ENCODE measurements at regions not wholly inside any gene's neighbourhood (a gene's known extent, or its start where the extent isn't known, plus 50 kb on each side); places are given as distances from the start of the nearest gene placed in this dataset.

GRCh38 chr6:14917109-14917910, 328.6 kb upstream of the JARID2 start:
- H3K27ac Mint-ChIP-seq (ENCODE audit: unreplicated experiment): no peak overlapping the region
- H3K9me3 Mint-ChIP-seq (ENCODE audit: unreplicated experiment): peaks cover 2% of the 10 kb centered on the region
- H3K27me3 Mint-ChIP-seq (ENCODE audit: unreplicated experiment): no peaks in the 10 kb centered on the region
- no peaks in the 10 kb centered on the region for H3K36me3 Mint-ChIP-seq (ENCODE audit: unreplicated experiment)
- no peak for DNase-seq
- H3K4me3 Mint-ChIP-seq (ENCODE audit: unreplicated experiment): no peak overlapping the region
- peaks cover 6% of the 10 kb centered on the region for H3K4me1 Mint-ChIP-seq (ENCODE audit: low read depth, unreplicated experiment)
- TF ChIP-seq CTCF (IDR thresholded peaks at IDR 0.05; ENCODE audit: partially characterized antibody, unreplicated experiment): no peak

- Mint-ChIP-seq H3K27ac (ENCODE audit: unreplicated experiment) (no peak overlapping the region), H3K4me3 (ENCODE audit: unreplicated experiment) (no peak overlapping the region), H3K9me3 (ENCODE audit: unreplicated experiment) (peaks cover 2% of the 10 kb centered on the region), H3K4me1 (ENCODE audit: low read depth, unreplicated experiment) (peaks cover 11% of the 10 kb centered on the region), H3K36me3 (ENCODE audit: unreplicated experiment) (no peaks in the 10 kb centered on the region), H3K27me3 (ENCODE audit: unreplicated experiment) (peaks cover 2% of the 10 kb centered on the region)
- TF ChIP-seq CTCF (IDR thresholded peaks at IDR 0.05; ENCODE audit: partially characterized antibody, unreplicated experiment): no peak
- DNase-seq: no peak
Measured at GRCh38 chr6:14918200-14918907, 327.5 kb upstream of the JARID2 start.

DNA sequence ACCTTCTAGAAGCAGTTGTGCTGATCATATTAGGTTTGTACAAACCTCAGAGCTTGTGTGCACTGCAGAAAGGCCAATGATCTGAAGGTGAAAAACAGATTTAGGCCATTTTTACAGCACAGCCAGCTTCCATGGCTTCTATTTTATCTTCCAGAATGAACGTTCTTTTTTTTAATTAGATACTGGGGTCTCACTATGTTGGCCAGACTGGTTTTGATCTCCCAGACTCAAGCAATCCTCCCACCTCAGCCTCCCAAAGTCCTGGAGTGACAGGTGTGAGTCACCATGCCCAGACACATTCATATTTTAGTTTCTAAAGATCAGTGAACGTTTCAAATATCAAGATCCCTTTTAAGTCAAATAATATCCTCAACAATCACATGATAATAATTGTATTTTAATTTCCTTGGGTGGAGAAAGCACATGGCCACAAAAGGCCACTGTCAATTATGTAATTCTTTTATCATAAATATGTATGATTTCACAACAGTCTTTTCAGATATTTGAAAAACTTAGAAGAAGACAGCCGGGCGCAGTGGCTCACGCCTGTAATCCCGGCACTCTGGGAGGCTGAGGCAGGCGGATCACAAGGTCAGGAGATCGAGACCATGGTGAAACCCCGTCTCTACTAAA, 326.7 kb upstream of the JARID2 start:
- Mint-ChIP-seq H3K4me3 (ENCODE audit: unreplicated experiment) (no peak overlapping the region), H3K9me3 (ENCODE audit: unreplicated experiment) (peaks cover 2% of the 10 kb centered on the region), H3K4me1 (ENCODE audit: low read depth, unreplicated experiment) (peaks cover 19% of the 10 kb centered on the region), H3K27ac (ENCODE audit: unreplicated experiment) (no peak overlapping the region), H3K36me3 (ENCODE audit: unreplicated experiment) (no peaks in the 10 kb centered on the region), H3K27me3 (ENCODE audit: unreplicated experiment) (peaks cover 2% of the 10 kb centered on the region)
- TF ChIP-seq CTCF (IDR thresholded peaks at IDR 0.05; ENCODE audit: partially characterized antibody, unreplicated experiment): no peak
- no peak for DNase-seq

DNA sequence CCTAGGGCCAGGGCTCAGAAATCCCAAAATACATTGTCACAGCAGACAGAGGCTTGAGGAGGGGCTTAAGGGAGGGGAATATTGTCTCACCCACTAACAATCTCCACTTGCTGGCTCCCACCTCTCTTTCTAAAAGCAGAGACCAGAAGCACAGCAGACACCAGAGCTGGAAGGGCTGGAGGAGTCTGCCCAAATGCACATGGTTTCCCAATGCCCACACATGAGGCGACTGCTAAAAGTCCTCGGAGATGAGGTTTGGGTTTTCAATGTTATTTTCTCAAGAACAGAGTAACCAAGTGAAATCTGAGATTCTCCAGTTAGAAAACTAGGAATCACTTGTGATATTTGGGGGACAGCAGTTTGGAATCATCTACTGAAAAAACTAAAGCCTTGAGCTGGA, 325.6 kb upstream of the JARID2 start:
- TF ChIP-seq CTCF (IDR thresholded peaks at IDR 0.05; ENCODE audit: partially characterized antibody, unreplicated experiment): no peak
- no peaks in the 10 kb centered on the region for H3K36me3 Mint-ChIP-seq (ENCODE audit: unreplicated experiment)
- H3K4me1 Mint-ChIP-seq (ENCODE audit: low read depth, unreplicated experiment): peaks cover 29% of the 10 kb centered on the region
- peaks cover 2% of the 10 kb centered on the region for H3K9me3 Mint-ChIP-seq (ENCODE audit: unreplicated experiment)
- H3K27me3 Mint-ChIP-seq (ENCODE audit: unreplicated experiment): peaks cover 2% of the 10 kb centered on the region
- H3K27ac Mint-ChIP-seq (ENCODE audit: unreplicated experiment): no peak overlapping the region
- DNase-seq: no peak
- H3K4me3 Mint-ChIP-seq (ENCODE audit: unreplicated experiment): no peak overlapping the region

All from glutamatergic neuron (in vitro differentiated cells).